ENCODE measurements at regions not wholly inside any gene's neighbourhood (a gene's known extent, or its start where the extent isn't known, plus 50 kb on each side); places are given as distances from the start of the nearest gene placed in this dataset.

GRCh38 chr6:48597951-48598350 lies 487.0 kb upstream of the PTCHD4 start:
- TF ChIP-seq POLR2A (IDR thresholded peaks at IDR 0.05) = no peak
- TF ChIP-seq CTCF (IDR thresholded peaks at IDR 0.05) = no peak
- TF ChIP-seq POLR2AphosphoS5 (IDR thresholded peaks at IDR 0.05) = no peak
